ENCODE measurements at regions not wholly inside any gene's neighbourhood (a gene's known extent, or its start where the extent isn't known, plus 50 kb on each side); places are given as distances from the start of the nearest gene placed in this dataset.
A peak's percentile ranks its signal among the peaks of the same experiment; 100 is the strongest.

DNA sequence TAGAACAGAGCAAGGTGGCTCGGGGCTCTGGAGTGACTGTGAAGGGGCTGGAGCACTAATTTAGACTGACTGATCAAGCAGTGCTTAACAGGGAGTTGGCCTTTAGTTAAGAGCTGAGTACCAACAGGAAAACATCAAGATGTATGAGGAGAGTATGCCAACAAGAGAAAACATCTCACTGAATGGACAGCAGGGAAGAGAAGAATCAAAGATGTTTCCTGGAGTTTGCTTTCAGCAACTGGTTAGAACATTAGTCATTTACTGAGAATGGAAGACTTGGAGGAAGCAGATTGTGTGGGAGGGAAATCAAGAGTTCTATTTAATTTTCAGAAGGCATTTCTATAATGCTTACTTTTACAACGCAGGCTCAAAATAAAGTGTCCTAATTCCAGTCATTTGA is 259.3 kb downstream of the ADAMTS20 start:
- H2BK5ac ChIP-seq (ENCODE audit: insufficient read length, low read length), result no peak overlapping the region
- H4K20me1 ChIP-seq (ENCODE audit: control insufficient read depth, insufficient read depth, insufficient read length), result no peaks in the 10 kb centered on the region
- TF ChIP-seq, protein P1, sequence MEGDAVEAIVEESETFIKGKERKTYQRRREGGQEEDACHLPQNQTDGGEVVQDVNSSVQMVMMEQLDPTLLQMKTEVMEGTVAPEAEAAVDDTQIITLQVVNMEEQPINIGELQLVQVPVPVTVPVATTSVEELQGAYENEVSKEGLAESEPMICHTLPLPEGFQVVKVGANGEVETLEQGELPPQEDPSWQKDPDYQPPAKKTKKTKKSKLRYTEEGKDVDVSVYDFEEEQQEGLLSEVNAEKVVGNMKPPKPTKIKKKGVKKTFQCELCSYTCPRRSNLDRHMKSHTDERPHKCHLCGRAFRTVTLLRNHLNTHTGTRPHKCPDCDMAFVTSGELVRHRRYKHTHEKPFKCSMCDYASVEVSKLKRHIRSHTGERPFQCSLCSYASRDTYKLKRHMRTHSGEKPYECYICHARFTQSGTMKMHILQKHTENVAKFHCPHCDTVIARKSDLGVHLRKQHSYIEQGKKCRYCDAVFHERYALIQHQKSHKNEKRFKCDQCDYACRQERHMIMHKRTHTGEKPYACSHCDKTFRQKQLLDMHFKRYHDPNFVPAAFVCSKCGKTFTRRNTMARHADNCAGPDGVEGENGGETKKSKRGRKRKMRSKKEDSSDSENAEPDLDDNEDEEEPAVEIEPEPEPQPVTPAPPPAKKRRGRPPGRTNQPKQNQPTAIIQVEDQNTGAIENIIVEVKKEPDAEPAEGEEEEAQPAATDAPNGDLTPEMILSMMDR (conservative IDR thresholded peaks at IDR 0.05), result no peak
- WGBS (ENCODE audit: extremely low coverage, insufficient read length, low lambda C conversion rate), result no CpG with 5 or more reads among the region's 2 CpGs
- H2AFZ ChIP-seq (ENCODE audit: low read length), result no peak overlapping the region
- no peaks in the 10 kb centered on the region for H3K79me2 ChIP-seq (ENCODE audit: insufficient read depth, low read length)
- H3K27ac ChIP-seq (ENCODE audit: insufficient read length, low read depth, low read length), result no peak overlapping the region
- H2BK20ac ChIP-seq (ENCODE audit: low read depth, low read length, poor library complexity, severe bottlenecking), result no peak overlapping the region
- no peaks in the 10 kb centered on the region for H3K23me2 ChIP-seq (ENCODE audit: insufficient read length, low read depth, low read length, poor library complexity, severe bottlenecking)
- Mint-ChIP-seq H3K9me3 (0 out of 5 replicates have a peak, but pooled peaks cover 0 to 3% of the 10 kb centered on the region in 2 experiments), H3K27ac (0 out of 7 replicates have a peak overlapping the region, but pooled peaks of 1 of the 3 experiments have one; percentile 0), H3K4me3 (no peak overlapping the region), H3K27me3 (ENCODE audit: low read depth) (no peaks in the 10 kb centered on the region), H3K4me1 (peaks cover 8 to 14% of the 10 kb centered on the region in 2 experiments; a peak in 2 of 4 replicates), H3K36me3 (ENCODE audit: insufficient read depth in 1 of 3, low read depth in 3 of 3) (no peaks in the 10 kb centered on the region; a peak in 2 of 7 replicates)
- no peak for DNase-seq
- no peak overlapping the region for H2BK120ac ChIP-seq (ENCODE audit: low read depth, low read length, poor library complexity, severe bottlenecking)
- H3K23ac ChIP-seq (ENCODE audit: insufficient read length, low read depth, low read length), result no peak overlapping the region
- no peak overlapping the region for H3K9ac ChIP-seq (ENCODE audit: extremely low read depth, insufficient read length, low read length)
- no peak overlapping the region for H4K91ac ChIP-seq (ENCODE audit: insufficient read length, low read depth, low read length)
- no peak overlapping the region for H4K8ac ChIP-seq (replicated peaks; ENCODE audit: insufficient read length, low read depth, low read length)
- H3K18ac ChIP-seq (ENCODE audit: insufficient read length, low read depth, low read length), result no peak overlapping the region
- no peak overlapping the region for H2BK12ac ChIP-seq (ENCODE audit: insufficient read length, low read depth, low read length)
- no peak overlapping the region for H2BK15ac ChIP-seq (ENCODE audit: low read depth, low read length)
- H3K9me3 ChIP-seq (ENCODE audit: control insufficient read depth, low read depth, low read length), result no peaks in the 10 kb centered on the region
- no peak overlapping the region for H3K4ac ChIP-seq (ENCODE audit: low read depth, low read length)
- H3K4me1 ChIP-seq (ENCODE audit: insufficient read depth, low read length), result no peaks in the 10 kb centered on the region; the same call in 1 of the 2 replicates
- H2AK5ac ChIP-seq (ENCODE audit: insufficient read length, low read length), result no peak overlapping the region
- H3K56ac ChIP-seq (ENCODE audit: insufficient read length, low read depth, low read length), result no peak overlapping the region
- no peak overlapping the region for H3K14ac ChIP-seq (ENCODE audit: insufficient read depth, low read length)
- H3T11ph ChIP-seq (ENCODE audit: low read length), result no peak overlapping the region
- no peak overlapping the region for H4K5ac ChIP-seq (ENCODE audit: insufficient read length, low read depth, low read length)
- no peak overlapping the region for H3K4me2 ChIP-seq (ENCODE audit: insufficient read depth, insufficient read length, low read length)
- no peaks in the 10 kb centered on the region for H3K79me1 ChIP-seq (ENCODE audit: insufficient read depth, low read depth, low read length, poor library complexity, severe bottlenecking)
- no peaks in the 10 kb centered on the region for H3K27me3 ChIP-seq (ENCODE audit: insufficient read depth, low read length)
